ENCODE measurements at regions not wholly inside any gene's neighbourhood (a gene's known extent, or its start where the extent isn't known, plus 50 kb on each side); places are given as distances from the start of the nearest gene placed in this dataset.

- no peak overlapping the region for H2AFZ ChIP-seq (ENCODE audit: low read length)
- DNase-seq (ENCODE audit: low spot score), result no peak
- H3K36me3 ChIP-seq (ENCODE audit: insufficient read depth, low read length), result no peaks in the 10 kb centered on the region
- no peaks in the 10 kb centered on the region for H3K79me2 ChIP-seq (ENCODE audit: insufficient read depth, low read depth, low read length)
- no peak overlapping the region for H3K27ac ChIP-seq (ENCODE audit: low read depth, low read length, poor library complexity, severe bottlenecking)
- TF ChIP-seq, protein P1, sequence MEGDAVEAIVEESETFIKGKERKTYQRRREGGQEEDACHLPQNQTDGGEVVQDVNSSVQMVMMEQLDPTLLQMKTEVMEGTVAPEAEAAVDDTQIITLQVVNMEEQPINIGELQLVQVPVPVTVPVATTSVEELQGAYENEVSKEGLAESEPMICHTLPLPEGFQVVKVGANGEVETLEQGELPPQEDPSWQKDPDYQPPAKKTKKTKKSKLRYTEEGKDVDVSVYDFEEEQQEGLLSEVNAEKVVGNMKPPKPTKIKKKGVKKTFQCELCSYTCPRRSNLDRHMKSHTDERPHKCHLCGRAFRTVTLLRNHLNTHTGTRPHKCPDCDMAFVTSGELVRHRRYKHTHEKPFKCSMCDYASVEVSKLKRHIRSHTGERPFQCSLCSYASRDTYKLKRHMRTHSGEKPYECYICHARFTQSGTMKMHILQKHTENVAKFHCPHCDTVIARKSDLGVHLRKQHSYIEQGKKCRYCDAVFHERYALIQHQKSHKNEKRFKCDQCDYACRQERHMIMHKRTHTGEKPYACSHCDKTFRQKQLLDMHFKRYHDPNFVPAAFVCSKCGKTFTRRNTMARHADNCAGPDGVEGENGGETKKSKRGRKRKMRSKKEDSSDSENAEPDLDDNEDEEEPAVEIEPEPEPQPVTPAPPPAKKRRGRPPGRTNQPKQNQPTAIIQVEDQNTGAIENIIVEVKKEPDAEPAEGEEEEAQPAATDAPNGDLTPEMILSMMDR (conservative IDR thresholded peaks at IDR 0.05; ENCODE audit: low read length), result no peak
- TF ChIP-seq EZH2phosphoT487 (IDR thresholded peaks at IDR 0.05; ENCODE audit: borderline replicate concordance, low read depth, low read length), result no peak
- no peak overlapping the region for H3K4me3 ChIP-seq (ENCODE audit: low read depth, low read length, poor library complexity, severe bottlenecking)
- H3K9me2 ChIP-seq (ENCODE audit: insufficient read depth, low read length), result no peaks in the 10 kb centered on the region
- H3K9me3 ChIP-seq (ENCODE audit: low read length), result no peaks in the 10 kb centered on the region
- H3K4me1 ChIP-seq (ENCODE audit: insufficient read depth, low read length, poor library complexity, severe bottlenecking), result no peaks in the 10 kb centered on the region
- POLR2A ChIA-PET, result interaction anchor here (0.7 kb wide), 1 partner anchor 807 kb away, joined by 3 read pairs; no protein-coding TSS in a partner anchor
- CTCF ChIA-PET (ENCODE audit: unreplicated experiment), result no interaction called here
- H4K20me1 ChIP-seq (ENCODE audit: insufficient read depth, low read length), result no peaks in the 10 kb centered on the region
- no TSS peak for BruUV-seq (replicated peaks)
- no peak overlapping the region for H3K4me2 ChIP-seq (ENCODE audit: low read length)
- intact Hi-C loops (cut with micrococcal nuclease; ENCODE audit: unreplicated experiment), result no loop called here
Measured at GRCh38 chr2:195108182-195108581, 548.8 kb upstream of the SLC39A10 start.

DNA sequence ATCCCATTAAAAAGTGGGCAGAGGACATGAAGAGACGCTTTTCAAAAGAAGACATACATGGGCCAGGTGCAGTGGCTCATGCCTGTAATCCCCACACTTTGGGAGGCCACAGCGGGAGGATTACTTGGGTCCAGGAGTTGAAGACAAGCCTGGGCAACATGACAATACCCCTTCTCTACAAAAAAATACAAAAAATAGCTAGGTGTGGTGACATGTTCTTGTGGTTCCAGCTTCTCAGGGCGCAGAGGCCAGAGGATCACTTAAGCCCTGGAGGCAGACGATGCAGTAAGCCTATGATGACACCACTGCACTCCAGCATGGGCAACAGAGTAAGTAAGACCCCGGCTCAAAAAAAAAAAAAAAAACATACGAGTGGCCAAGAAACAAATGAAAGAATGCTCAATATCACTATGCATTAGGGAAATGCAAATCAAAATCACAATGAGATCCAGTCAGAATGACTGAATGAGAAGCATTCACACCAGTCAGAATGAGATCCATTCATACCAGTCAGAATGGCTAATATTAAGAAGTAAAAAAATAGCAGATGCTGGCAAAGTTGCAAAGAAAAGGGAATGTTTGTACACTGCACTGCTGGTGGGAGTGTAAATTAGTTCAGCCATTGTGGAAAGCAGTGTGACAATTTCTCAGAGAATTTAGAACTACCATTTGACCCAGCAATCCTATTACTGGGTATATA is 550.2 kb upstream of the SLC39A10 start:
- no peak for TF ChIP-seq EZH2phosphoT487 (IDR thresholded peaks at IDR 0.05; ENCODE audit: borderline replicate concordance, low read depth, low read length)
- TF ChIP-seq, protein P1 (conservative IDR thresholded peaks at IDR 0.05; ENCODE audit: low read length), result no peak
- CTCF ChIA-PET (ENCODE audit: unreplicated experiment), result no interaction called here
- H3K36me3 ChIP-seq (ENCODE audit: insufficient read depth, low read length), result no peaks in the 10 kb centered on the region

DNA sequence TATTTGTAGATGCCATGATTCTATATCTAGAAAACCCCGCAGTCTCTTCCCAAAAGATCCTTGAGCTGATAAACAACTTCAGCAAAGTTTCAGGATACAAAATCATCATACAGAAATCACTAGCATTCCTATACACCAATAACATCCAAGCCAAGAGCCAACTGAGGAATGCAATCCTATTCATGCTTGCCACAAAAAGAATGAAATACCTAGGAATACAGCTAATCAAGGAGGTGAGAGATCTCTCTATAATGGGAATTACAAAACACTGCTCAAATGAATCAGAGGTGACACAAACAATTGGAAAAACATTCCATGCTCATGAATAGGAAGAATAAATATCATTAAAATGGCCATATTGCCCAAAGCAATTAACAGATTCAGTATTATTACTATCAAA is 551.4 kb upstream of the SLC39A10 start:
- no peaks in the 10 kb centered on the region for H3K36me3 ChIP-seq (ENCODE audit: insufficient read depth, low read length)
- BruUV-seq (replicated peaks), result no TSS peak
- no peaks in the 10 kb centered on the region for H3K9me2 ChIP-seq (ENCODE audit: insufficient read depth, low read length)
- no peak overlapping the region for H3K4me3 ChIP-seq (ENCODE audit: low read depth, low read length, poor library complexity, severe bottlenecking)
- ChIA-PET CTCF (ENCODE audit: unreplicated experiment) (no interaction called here), POLR2A (interaction anchor here (1.0 to 1.3 kb wide), 2 partner anchors 9 to 10 kb away, joined by 3 to 4 read pairs; no protein-coding TSS in a partner anchor)
- H3K4me1 ChIP-seq (ENCODE audit: insufficient read depth, low read length, poor library complexity, severe bottlenecking), result no peaks in the 10 kb centered on the region
- no peaks in the 10 kb centered on the region for H4K20me1 ChIP-seq (ENCODE audit: insufficient read depth, low read length)
- TF ChIP-seq EZH2phosphoT487 (IDR thresholded peaks at IDR 0.05; ENCODE audit: borderline replicate concordance, low read depth, low read length), result no peak
- TF ChIP-seq, protein P1 (conservative IDR thresholded peaks at IDR 0.05; ENCODE audit: low read length), result no peak
- no peaks in the 10 kb centered on the region for H3K79me2 ChIP-seq (ENCODE audit: insufficient read depth, low read depth, low read length)
- H3K27ac ChIP-seq (ENCODE audit: low read depth, low read length, poor library complexity, severe bottlenecking), result no peak overlapping the region
- intact Hi-C loops (cut with micrococcal nuclease; ENCODE audit: unreplicated experiment), result no loop called here
- H3K4me2 ChIP-seq (ENCODE audit: low read length), result no peak overlapping the region
- no peak overlapping the region for H2AFZ ChIP-seq (ENCODE audit: low read length)
- H3K9me3 ChIP-seq (ENCODE audit: low read length), result no peaks in the 10 kb centered on the region
- DNase-seq (ENCODE audit: low spot score), result no peak

More for the DNA sequence above, 550.2 kb upstream of the SLC39A10 start:
- POLR2A ChIA-PET, result interaction anchor here (1.3 kb wide), 1 partner anchor 9 kb away, joined by 4 read pairs; no protein-coding TSS in a partner anchor
- Histone ChIP-seq H3K9me2 (ENCODE audit: insufficient read depth, low read length) (no peaks in the 10 kb centered on the region), H3K4me1 (ENCODE audit: insufficient read depth, low read length, poor library complexity, severe bottlenecking) (no peaks in the 10 kb centered on the region), H3K79me2 (ENCODE audit: insufficient read depth, low read depth, low read length) (no peaks in the 10 kb centered on the region), H3K4me3 (ENCODE audit: low read depth, low read length, poor library complexity, severe bottlenecking) (no peak overlapping the region), H3K9me3 (ENCODE audit: low read length) (no peaks in the 10 kb centered on the region), H4K20me1 (ENCODE audit: insufficient read depth, low read length) (no peaks in the 10 kb centered on the region), H2AFZ (ENCODE audit: low read length) (no peak overlapping the region), H3K27ac (ENCODE audit: low read depth, low read length, poor library complexity, severe bottlenecking) (no peak overlapping the region), H3K4me2 (ENCODE audit: low read length) (no peak overlapping the region)
- BruUV-seq (replicated peaks), result no TSS peak
- intact Hi-C loops (cut with micrococcal nuclease; ENCODE audit: unreplicated experiment), result no loop called here
- DNase-seq (ENCODE audit: low spot score), result no peak
